Activated CD8-positive, alpha-beta T cell treated with anti-CD3 and anti-CD28 coated beads for 36 hours (primary cell): ENCODE measurements at regions not wholly inside any gene's neighbourhood (a gene's known extent, or its start where the extent isn't known, plus 50 kb on each side); places are given as distances from the start of the nearest gene placed in this dataset.

Source experiments
- ATAC-seq: fragments of 200-7000 bp; cut with Tn5 transposase; one replicate; pipeline ENCODE4 v1.10.0; 2021; ENCODE audit warnings: mild to moderate bottlenecking, moderate library complexity
- CTCF ChIA-PET: fragments of 350-600 bp; sonication (Branson Sonifier 250); formaldehyde crosslinking; loops from one replicate; lab custom pipeline; 2021; ENCODE audit warnings: antibody characterized with exemption; lab: Charles Lee
- POLR2A ChIA-PET: fragments of 350-600 bp; sonication (Branson Sonifier 250); formaldehyde crosslinking; loops from one replicate; lab custom pipeline; 2021; ENCODE audit warnings: antibody characterized with exemption; lab: Charles Lee
- DNase-seq: peaks from one replicate; pipeline ENCODE4 v3.0.0-alpha.2; 2020
- H3K27ac Mint-ChIP-seq: one replicate; pipeline ENCODE4 v1.8.0; 2021; ENCODE audit warnings: mild to moderate bottlenecking, mixed read lengths
- H3K27me3 Mint-ChIP-seq: one replicate; pipeline ENCODE4 v1.8.0; 2021; ENCODE audit warnings: mixed read lengths
- H3K36me3 Mint-ChIP-seq: one replicate; pipeline ENCODE4 v1.8.0; 2021; ENCODE audit warnings: low read depth, mixed read lengths
- H3K4me1 Mint-ChIP-seq: one replicate; pipeline ENCODE4 v1.8.0; 2021; ENCODE audit warnings: low read depth, mixed read lengths
- H3K4me3 Mint-ChIP-seq: one replicate; pipeline ENCODE4 v1.8.0; 2021; ENCODE audit warnings: mild to moderate bottlenecking, moderate library complexity, mixed read lengths
- H3K9me3 Mint-ChIP-seq: one replicate; pipeline ENCODE4 v1.8.0; 2021; ENCODE audit warnings: mixed read lengths
- CTCF ChIP-seq: fragments of 200-600 bp; IDR thresholded peaks from one replicate; pipeline ENCODE4 v1.8.0; 2022; ENCODE audit warnings: antibody characterized with exemption, mild to moderate bottlenecking
- intact Hi-C: fragments of 100-400 bp; cut with micrococcal nuclease; formaldehyde crosslinking; loops from one replicate; pipeline ENCODE4 v1.10.0; 2022

GRCh38 chr5:74094782-74095108 lies 468.7 kb downstream of the ARHGEF28 start:
- Mint-ChIP-seq H3K4me1 (no peaks in the 10 kb centered on the region), H3K27me3 (no peaks in the 10 kb centered on the region), H3K27ac (no peak overlapping the region), H3K9me3 (no peaks in the 10 kb centered on the region), H3K36me3 (no peaks in the 10 kb centered on the region), H3K4me3 (no peak overlapping the region)
- CTCF ChIA-PET = no interaction called here
- DNase-seq (no peak), ATAC-seq (no peak)
- intact Hi-C loops = no loop called here
- POLR2A ChIA-PET = no interaction called here
- TF ChIP-seq CTCF = no peak

- no peaks in the 10 kb centered on the region for H3K4me1 Mint-ChIP-seq
- CTCF ChIA-PET = no interaction called here
- no peak for TF ChIP-seq CTCF
- ATAC-seq = no peak
- POLR2A ChIA-PET = no interaction called here
- no peak for DNase-seq
- H3K4me3 Mint-ChIP-seq = no peak overlapping the region
- H3K9me3 Mint-ChIP-seq = no peaks in the 10 kb centered on the region
- no peaks in the 10 kb centered on the region for H3K27me3 Mint-ChIP-seq
- no peaks in the 10 kb centered on the region for H3K36me3 Mint-ChIP-seq
- no peak overlapping the region for H3K27ac Mint-ChIP-seq
- intact Hi-C loops = no loop called here
Measured at GRCh38 chr5:74094096-74094781, 468.2 kb downstream of the ARHGEF28 start.

GRCh38 chr5:74093561-74093960 lies 467.6 kb downstream of the ARHGEF28 start:
- H3K4me1 Mint-ChIP-seq = no peaks in the 10 kb centered on the region
- intact Hi-C loops = no loop called here
- H3K27me3 Mint-ChIP-seq = no peaks in the 10 kb centered on the region
- ChIA-PET POLR2A (no interaction called here), CTCF (no interaction called here)
- no peak for DNase-seq
- no peaks in the 10 kb centered on the region for H3K36me3 Mint-ChIP-seq
- TF ChIP-seq CTCF = no peak
- no peak overlapping the region for H3K27ac Mint-ChIP-seq
- no peak overlapping the region for H3K4me3 Mint-ChIP-seq
- no peaks in the 10 kb centered on the region for H3K9me3 Mint-ChIP-seq
- ATAC-seq = no peak

- no peaks in the 10 kb centered on the region for H3K9me3 Mint-ChIP-seq
- POLR2A ChIA-PET = no interaction called here
- ATAC-seq = no peak
- H3K4me3 Mint-ChIP-seq = no peak overlapping the region
- H3K36me3 Mint-ChIP-seq = no peaks in the 10 kb centered on the region
- no peak for DNase-seq
- H3K27ac Mint-ChIP-seq = no peak overlapping the region
- TF ChIP-seq CTCF = no peak
- H3K4me1 Mint-ChIP-seq = no peaks in the 10 kb centered on the region
- intact Hi-C loops = no loop called here
- CTCF ChIA-PET = no interaction called here
- H3K27me3 Mint-ChIP-seq = no peaks in the 10 kb centered on the region
Measured at GRCh38 chr5:74092766-74093165, 466.8 kb downstream of the ARHGEF28 start.

- Mint-ChIP-seq H3K4me3 (no peak overlapping the region), H3K9me3 (no peaks in the 10 kb centered on the region), H3K27ac (no peak overlapping the region), H3K4me1 (no peaks in the 10 kb centered on the region), H3K36me3 (no peaks in the 10 kb centered on the region), H3K27me3 (no peaks in the 10 kb centered on the region)
- intact Hi-C loops = no loop called here
- TF ChIP-seq CTCF = no peak
- CTCF ChIA-PET = interaction anchor here (1.2 kb wide), 1 partner anchor 563 kb away, joined by 3 read pairs; no protein-coding TSS in a partner anchor
- ATAC-seq (no peak), DNase-seq (no peak)
- POLR2A ChIA-PET = no interaction called here
Measured at GRCh38 chr5:74085782-74086181, 459.8 kb downstream of the ARHGEF28 start.
